HPDE6-E6E7 (cell line): ENCODE measurements at regions not wholly inside any gene's neighbourhood (a gene's known extent, or its start where the extent isn't known, plus 50 kb on each side); places are given as distances from the start of the nearest gene placed in this dataset.

ENCODE experiments used
- DNase-seq: peaks from one replicate; pipeline ENCODE4 v3.0.0; 2011; ENCODE audit warnings: missing footprints; ENCODE audit errors: extremely low spot score

DNA sequence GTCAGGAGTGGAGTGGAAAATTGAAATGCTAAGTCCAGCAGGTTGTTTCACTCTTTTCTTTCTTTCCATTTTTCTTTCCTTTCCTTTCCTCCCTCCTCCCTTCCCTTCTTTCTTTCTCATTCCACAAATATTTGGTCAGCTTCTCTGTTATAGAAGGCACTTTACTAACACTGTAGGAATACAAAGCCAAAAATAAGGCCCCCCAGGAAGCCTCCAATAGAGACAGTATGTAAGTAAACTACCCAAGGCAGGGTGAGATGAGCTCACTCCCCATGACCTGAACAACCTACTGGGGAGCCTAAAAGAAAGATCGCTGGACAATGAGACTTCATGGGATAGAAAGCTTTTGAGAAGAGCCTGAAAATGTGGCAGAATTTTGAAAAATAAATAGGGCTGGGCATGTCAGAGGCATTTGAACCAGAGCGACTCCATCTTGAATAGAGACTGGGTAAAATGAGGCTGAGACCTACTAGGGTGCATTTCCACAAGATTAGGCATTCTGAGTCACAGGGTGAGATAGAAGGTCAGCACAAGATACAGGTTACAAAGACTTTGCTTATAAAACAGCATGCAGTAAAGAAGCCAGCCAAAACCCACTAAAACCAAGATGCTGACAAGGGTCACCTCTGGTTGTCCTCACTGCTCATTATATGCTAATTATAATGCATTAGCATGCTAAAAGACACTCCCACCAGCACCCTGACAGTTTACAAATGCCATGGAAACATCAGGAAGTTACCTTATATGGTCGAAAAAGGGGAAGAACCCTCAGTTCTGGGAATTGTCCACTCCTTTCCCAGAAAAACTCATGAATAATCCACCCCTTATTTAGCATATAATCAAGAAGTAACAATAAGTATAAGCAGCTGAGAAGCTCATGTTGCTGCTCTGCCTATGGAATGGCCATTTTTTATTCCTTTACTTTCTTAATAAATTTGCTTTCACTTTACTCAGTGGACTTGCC is 158.9 kb upstream of the EGFLAM start:
- DNase-seq, result no peak

DNA sequence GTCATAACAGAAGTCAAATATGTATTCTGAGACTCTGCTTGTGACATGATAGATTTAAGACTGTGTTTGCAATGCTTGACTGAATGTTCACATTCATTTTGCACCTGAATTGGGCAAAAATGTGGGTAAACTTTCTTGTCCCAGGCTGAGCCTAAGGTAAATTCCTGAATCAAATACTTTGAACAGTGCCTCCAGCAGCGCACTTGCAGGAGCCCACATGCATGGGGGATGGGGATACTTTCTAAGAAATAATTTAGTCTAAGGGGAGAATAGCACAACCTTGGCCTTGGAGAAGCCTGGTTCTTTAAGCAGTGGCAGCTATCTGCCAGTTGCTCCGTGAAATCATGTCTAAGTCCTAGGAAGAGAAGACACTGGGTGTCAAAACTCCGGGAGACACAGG is 163.5 kb upstream of the EGFLAM start:
- DNase-seq, result no peak

DNA sequence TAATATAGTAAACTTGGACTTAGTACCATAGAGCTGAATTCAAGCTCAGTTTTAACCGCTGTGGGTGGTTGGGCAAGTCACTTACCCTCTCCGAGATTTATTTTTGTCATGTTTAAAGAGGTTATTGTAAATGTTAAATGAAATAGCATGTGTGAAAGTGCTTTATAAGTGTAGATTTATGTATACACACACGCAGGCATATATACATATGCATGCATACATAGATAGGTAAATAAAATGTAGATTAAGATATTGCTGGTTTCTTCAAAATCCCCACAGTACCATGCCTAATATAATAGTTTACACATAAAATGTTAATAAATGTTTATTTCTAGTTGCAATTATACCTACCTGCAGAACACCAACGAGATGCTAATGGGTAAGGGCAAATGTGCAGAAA is 164.5 kb upstream of the EGFLAM start:
- no peak for DNase-seq

DNA sequence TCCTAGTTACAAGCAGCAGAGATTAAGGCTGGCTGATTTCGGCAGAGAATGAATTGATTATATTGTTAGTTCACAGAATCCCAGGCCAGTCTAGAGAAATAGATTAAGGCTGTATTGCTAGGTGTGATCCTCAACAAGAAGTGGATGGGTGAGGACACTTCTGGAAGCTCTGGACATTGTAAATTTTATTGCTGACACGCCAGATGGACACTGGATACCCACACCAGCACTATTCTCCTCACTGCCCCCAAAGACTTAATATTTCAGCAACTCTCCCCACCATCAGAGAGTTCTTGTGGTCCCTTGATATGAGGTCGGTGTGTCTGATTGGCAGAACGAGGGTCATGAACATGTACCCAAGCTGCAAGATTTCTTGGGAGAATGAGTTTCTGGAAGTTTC is 171.6 kb upstream of the EGFLAM start:
- DNase-seq, result no peak

DNA sequence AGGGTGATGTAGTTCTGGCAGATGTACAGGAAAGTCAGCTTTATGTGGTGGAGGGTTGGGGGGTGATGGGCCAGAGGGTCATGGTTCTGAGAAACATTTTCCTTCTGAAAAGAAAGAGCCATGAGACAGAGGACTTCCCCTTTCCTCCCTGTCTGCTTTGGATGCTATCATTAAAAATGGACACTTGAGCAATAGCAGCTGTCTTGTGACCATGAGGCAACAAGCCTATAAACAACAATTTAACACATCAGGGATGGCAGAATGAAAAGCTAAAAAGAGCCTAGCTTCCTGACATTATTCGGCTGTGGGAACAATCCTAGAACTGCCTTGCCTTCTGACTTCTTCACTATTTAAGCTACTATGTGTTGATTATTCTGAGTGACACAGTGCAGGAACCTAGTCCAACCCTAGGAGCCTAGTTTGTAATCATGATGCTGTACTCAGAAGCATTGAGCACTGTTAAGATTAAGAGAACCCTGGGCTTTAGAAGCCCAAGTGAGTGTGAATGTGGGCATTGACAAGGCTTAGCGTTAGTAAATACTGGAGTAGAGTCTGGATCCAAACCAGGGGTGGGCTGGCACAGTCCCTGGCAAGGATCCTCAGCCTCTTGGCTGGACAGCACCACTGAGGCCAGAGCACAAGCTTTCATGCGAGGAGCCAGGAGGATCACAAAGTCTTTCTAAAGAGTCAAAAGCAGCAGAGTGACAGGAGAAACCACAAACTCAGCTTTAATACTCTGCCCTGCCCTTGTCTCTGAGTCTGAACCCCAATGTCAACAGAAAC is 178.5 kb upstream of the EGFLAM start:
- no peak for DNase-seq

DNA sequence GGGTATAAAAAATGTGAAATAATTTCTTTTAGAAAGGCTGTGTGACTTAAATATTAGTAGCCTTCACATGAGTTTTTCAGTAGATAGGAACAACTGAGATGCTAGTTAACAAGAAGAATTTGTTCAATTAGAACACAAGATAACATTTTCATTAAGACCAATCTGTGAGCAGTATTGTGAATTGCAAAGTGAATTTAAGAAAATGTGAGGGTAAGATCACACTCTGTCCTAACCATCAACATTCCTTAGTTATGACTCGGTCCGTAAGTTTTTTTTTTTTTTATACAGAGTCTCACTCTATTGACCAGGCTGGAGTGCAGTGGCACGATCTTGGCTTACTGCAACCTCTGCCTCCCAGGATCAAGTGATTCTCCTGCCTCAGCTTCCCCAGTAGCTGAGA is 180.2 kb upstream of the EGFLAM start:
- DNase-seq, result no peak

GRCh38 chr5:38077652-38078051 is 180.7 kb upstream of the EGFLAM start:
- DNase-seq, result no peak

- no peak for DNase-seq
Observed at GRCh38 chr5:38071831-38072694, 186.3 kb upstream of the EGFLAM start.

GRCh38 chr5:38070304-38070950 is 187.9 kb upstream of the EGFLAM start:
- no peak for DNase-seq

DNA sequence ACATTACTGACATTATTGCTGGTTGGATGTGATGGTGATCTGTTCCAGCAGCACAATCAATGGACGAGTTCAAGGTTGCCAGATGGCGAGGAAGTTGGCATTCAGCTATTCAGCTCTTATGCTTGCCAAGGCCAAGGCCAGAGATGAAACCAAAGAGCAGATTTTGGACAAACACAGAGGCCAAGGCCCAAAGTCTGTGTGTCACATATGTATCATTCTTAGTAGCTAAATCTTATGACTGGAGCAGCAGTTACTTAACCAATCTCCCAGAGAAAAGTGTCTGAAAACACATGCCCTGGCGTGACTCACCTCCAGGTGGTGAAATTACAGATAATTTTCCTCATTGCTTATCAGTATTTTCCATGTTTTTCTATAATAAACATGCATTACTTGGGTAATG is 189.0 kb upstream of the EGFLAM start:
- DNase-seq, result peak; percentile 13

- no peak for DNase-seq
Observed at GRCh38 chr5:38060354-38060753, 198.0 kb upstream of the EGFLAM start.

DNA sequence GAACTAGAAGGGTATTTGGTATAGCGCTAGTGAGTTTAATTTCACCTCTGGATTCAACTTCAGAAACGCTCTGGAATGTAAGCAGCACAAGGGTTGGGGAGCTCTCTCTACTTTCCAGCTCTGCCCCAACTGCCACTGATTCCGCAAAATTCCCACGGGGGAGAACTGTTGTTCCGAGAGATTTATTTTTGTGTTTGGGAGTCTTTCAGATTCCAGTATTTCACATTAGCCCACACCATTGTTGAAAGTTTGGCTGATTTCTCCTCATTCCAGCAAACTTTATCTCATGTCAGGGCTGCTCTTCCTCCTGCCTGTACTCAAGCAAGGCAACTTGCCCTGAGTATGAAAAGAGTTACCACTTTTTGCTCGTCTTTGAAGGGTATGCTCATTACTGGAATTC is 198.5 kb upstream of the EGFLAM start:
- DNase-seq, result no peak

- no peak for DNase-seq
Observed at GRCh38 chr5:38051711-38052511, 206.4 kb upstream of the EGFLAM start.

DNA sequence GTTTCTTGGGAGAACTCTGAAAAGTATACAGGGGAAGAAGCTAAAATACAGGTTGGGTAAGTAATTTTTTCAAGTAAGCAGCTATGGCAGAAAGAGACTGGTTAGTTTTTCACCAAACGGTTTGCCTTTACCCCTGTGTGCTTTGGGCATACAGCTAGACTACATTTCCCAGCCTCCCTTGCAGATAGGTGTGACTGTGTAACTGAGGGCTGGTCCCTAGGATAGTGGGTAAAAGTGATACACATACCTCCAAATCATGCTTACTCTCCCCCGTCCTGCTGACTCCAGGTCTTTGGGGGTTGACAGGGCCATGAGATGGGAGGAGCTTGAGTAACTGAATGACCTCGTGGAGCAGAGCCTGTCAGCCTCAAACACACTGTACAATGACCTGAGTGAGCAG is 208.6 kb upstream of the GDNF start:
- DNase-seq, result no peak

DNA sequence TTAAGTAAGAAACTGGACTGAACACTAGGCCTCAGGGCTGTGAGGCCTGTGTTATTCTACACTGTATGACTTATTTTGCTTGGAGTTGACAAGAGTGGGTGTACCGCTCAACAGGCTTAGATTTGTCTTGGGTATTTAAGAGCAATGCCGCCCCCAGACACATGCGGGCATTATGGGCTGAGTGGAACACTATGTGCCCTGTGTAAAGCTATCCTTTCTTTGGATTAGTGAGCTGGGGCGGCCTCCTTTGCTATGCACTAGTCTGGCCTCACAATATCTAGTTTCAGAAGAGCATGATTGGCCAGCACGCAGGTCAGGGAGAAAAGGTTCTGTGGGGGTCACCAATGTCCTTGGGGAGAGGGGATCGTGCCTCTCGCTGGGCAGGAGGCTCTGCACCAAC is 206.3 kb upstream of the GDNF start:
- no peak for DNase-seq

GRCh38 chr5:38045446-38045845 is 205.6 kb upstream of the GDNF start:
- no peak for DNase-seq

DNA sequence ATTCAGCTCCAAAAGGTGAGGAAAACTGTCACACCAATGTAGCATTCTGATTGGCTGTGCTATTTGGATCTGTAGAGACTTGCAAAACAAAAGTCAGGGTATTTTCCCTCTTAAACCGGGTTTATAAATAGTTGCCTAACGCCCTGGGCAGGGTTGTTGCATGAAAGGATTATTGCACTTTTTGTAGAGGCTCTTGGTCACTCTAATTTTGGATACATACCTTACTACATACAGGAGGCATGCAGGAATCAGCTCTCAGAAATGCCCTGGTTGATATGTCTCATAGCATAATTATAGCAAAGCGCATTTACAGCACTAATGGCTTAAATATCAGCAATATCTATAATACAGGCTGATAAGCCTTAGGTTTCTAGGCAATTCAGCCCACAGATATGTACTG is 200.0 kb upstream of the GDNF start:
- no peak for DNase-seq

DNA sequence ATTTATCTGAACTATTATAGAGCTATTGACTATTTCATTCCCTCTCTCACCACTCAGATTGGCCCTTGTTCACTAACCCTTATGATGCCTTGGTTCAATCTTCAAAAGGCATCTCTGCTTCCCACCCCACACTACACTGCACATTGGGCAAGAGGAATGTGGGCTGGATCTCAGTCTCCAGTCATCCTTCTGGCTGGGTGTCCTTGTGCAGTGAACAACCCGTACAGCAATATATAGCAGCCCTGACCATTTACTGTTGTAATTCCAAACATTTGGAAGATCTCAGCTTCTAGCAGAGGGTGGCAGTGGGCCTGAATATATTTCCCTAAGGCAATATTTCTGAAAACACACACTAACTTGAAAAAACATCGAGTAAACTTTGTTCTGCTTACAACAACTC is 199.2 kb upstream of the GDNF start:
- no peak for DNase-seq

DNA sequence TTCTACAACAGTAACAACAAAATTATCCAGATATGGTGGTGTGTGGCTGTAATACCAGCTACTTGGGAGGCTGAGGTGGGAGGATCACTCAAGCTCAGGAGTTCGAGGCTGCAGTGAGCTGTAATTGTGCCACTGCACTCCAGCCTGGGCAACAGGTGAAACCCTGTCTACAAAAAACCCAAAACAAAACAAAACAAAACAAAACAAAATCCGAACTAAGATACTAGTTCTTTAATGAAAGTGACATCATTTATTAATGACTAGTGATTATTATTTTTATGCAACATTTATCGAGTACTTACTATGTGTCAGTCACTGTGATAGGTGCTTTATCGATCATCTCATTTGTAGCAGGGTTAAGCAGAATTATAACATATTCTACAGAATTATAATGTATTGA is 196.9 kb upstream of the GDNF start:
- DNase-seq, result no peak

DNA sequence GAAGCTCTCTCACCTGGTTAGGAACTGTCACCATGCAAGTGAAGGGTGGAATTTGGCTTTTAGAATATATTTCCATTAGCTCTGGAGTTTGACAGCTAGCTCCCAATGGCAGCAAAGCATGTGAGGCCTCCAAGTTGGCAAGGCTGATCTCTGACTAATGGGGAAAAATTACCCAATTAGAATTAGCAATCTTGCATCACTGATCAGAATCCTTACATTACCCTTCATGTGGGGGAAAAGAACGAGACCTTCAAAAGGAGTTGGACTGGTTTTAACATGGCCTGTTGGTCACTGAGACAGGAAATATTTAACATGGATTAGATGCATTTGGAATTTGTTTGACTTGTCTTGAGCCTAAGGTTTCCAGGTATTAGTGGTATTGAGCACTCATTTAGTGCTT is 192.3 kb upstream of the GDNF start:
- no peak for DNase-seq

GRCh38 chr5:38031304-38031703 is 191.5 kb upstream of the GDNF start:
- DNase-seq, result no peak
